Pancreas (tissue), 10 donors: ENCODE measurements at regions not wholly inside any gene's neighbourhood (a gene's known extent, or its start where the extent isn't known, plus 50 kb on each side); places are given as distances from the start of the nearest gene placed in this dataset.

Experiments
- ATAC-seq, 4 donors: fragments of 200-7000 bp; cut with Tn5 transposase; one replicate each; pipeline versions ENCODE4 v1.8.0 to v1.9.1; 2020; ENCODE audit warnings: mild to moderate bottlenecking in 4 of 4, moderate library complexity in 4 of 4
- DNase-seq, 6 donors: peaks; one replicate each; pipeline ENCODE4 v3.0.0-alpha.2; 2020
- FAIRE-seq: peaks from 2 replicates; lab custom pipeline; 2012; peaks lifted over from hg19 to GRCh38; lab: Jason Lieb, UNC
- H3K27ac ChIP-seq, 4 donors: fragments of 200-600 bp; sonication (generic); 1 replicate in 3 of 4; 2 replicates in 1 of 4; pipeline versions ENCODE4 v1.5.0 to v1.8.0; 2020
- H3K27me3 ChIP-seq, 4 donors: fragments of 200-600 bp; one replicate each; pipeline ENCODE4 v1.8.0; 2021
- H3K36me3 ChIP-seq, 3 donors: fragments of 200-600 bp; sonication (generic) in 1 of 3; one replicate each; pipeline versions ENCODE4 v1.5.0 to v1.8.0; 2020 to 2021
- H3K4me1 ChIP-seq, 3 donors: fragments of 200-600 bp; one replicate each; pipeline ENCODE4 v1.8.0; 2021
- H3K4me3 ChIP-seq, 4 donors: fragments of 200-600 bp; sonication (generic) in 2 of 4; one replicate each; pipeline versions ENCODE4 v1.5.0 to v1.8.0; 2020 to 2021
- H3K9me3 ChIP-seq, 4 donors: fragments of 200-600 bp; one replicate each; pipeline ENCODE4 v1.8.0; 2021
- WGBS, 2 donors: extraction: QIAGEN DNeasy Blood & Tissue Kit; methylation state at CpG; one replicate each; pipeline ENCODE4 v1.1.7; 2013; 5-methylcytosine and 5-hydroxymethylcytosine counted together
- intact Hi-C, 3 donors: fragments of 100-400 bp; cut with DNase I; formaldehyde crosslinking; loops; one replicate each; pipeline versions ENCODE4 v1.11.1 to v1.14.2; 2022
- TF ChIP-seq, protein P1 (sequence below), 4 donors: fragments of 200-600 bp; sonication (generic) in 3 of 4; IDR thresholded peaks; one replicate each; pipeline versions ENCODE4 v1.5.0 to v1.8.0; 2021; ENCODE audit warnings: antibody characterized with exemption in 4 of 4
- donor health status: healthy with polysubstance abuse.
- donor health status: DM: no; HTN: no; CAD: no; lungs with moderate emphysema.
- donor health status: DM: no; HTN: no; CAD: no.
- donor health status: control.
- donor health status: control.
- donor health status: Bipolar disorder and iron deficiency.
- donor health status: DM: yes; HTN: yes; CAD: no.
- donor health status: DM: no; HTN: no; CAD: no.
- donor health status: DM: no; HTN: no; CAD: no.
- donor health status: DM: yes; HTN: yes; CAD: no.

DNA sequence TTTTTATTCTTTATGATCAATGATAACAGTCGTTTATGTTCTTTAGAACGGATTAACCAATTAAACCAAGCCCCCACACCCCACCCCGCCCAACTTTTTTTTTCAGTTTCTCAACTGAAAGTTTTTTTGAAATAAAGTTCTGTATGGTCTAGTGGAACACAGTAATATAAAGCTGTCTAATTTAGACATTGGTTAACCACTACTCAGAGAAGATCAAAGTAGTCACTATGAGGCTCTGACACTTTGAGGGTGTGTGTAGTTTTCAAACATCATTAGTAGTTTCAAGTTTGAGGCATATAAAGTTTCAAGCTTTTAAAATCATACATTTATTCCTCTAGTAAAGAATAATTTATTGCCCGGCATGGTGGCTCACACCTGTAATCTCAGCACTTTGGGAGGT lies 413.2 kb downstream of the EFNB2 start:
- no peaks in the 10 kb centered on the region for H3K27me3 ChIP-seq
- no peaks in the 10 kb centered on the region for H3K36me3 ChIP-seq
- no peak overlapping the region for H3K4me3 ChIP-seq
- 78 to 87% methylated on average over 4 of the region's 4 CpGs for WGBS, 2 donors
- ATAC-seq: no peak
- no peak overlapping the region for H3K27ac ChIP-seq
- no peak for DNase-seq
- intact Hi-C loops: no loop called here
- FAIRE-seq: no peak
- no peaks in the 10 kb centered on the region for H3K9me3 ChIP-seq
- H3K4me1 ChIP-seq: no peaks in the 10 kb centered on the region
- TF ChIP-seq, protein P1, sequence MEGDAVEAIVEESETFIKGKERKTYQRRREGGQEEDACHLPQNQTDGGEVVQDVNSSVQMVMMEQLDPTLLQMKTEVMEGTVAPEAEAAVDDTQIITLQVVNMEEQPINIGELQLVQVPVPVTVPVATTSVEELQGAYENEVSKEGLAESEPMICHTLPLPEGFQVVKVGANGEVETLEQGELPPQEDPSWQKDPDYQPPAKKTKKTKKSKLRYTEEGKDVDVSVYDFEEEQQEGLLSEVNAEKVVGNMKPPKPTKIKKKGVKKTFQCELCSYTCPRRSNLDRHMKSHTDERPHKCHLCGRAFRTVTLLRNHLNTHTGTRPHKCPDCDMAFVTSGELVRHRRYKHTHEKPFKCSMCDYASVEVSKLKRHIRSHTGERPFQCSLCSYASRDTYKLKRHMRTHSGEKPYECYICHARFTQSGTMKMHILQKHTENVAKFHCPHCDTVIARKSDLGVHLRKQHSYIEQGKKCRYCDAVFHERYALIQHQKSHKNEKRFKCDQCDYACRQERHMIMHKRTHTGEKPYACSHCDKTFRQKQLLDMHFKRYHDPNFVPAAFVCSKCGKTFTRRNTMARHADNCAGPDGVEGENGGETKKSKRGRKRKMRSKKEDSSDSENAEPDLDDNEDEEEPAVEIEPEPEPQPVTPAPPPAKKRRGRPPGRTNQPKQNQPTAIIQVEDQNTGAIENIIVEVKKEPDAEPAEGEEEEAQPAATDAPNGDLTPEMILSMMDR (IDR thresholded peaks at IDR 0.05): no peak

DNA sequence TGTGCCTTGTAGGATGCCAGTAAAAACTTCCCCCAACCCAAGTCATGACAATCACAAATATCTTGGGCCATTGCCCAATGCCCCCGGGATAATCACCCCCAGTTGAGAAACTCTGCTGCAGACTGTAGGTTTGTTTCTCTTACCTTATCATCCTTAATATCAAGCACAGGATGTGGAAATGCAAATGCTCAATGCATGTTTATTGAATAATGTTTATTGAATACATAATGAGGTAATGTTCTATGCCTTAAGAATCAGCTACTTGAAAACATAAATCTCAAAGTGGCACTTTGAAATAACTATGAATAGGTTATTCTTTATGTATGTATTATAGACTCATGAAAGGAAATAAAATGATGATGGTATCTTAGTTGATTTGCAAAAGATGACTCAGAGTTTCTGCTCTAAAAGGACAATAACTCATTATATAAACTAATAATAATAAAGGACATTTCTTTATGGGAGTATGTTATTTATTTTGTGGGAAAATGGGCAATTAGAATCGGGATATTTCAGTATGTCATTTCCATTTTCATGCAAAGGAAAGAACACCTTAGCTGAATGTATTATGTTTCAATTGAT lies 414.2 kb downstream of the EFNB2 start:
- H3K27me3 ChIP-seq: no peaks in the 10 kb centered on the region
- DNase-seq: no peak
- H3K4me3 ChIP-seq: no peak overlapping the region
- 60 to 62% methylated on average over 2 of the region's 2 CpGs for WGBS, 2 donors
- no peak overlapping the region for H3K27ac ChIP-seq
- no peak for ATAC-seq
- H3K4me1 ChIP-seq: no peaks in the 10 kb centered on the region
- no peaks in the 10 kb centered on the region for H3K9me3 ChIP-seq
- no peak for FAIRE-seq
- intact Hi-C loops: no loop called here
- TF ChIP-seq, protein P1 (IDR thresholded peaks at IDR 0.05): no peak
- H3K36me3 ChIP-seq: no peaks in the 10 kb centered on the region

DNA sequence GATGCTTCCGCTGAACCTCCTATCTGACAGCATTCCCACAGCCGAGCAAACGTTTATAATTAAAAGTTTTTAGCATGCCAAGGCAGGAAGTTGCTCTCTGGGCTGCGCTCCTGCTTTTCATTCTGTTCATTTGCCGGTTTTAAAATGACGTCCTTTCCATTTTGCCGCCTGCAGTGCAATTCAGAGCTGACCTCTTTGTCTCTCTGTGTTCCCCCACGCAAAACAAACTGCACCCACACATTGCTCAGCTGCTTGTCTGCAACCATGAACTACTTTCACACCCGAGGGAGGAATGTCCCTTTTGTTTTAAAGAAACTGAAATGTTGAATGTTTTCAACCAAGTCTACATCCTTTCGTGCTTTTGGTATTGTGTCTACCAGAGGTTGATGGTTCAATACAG lies 416.5 kb downstream of the EFNB2 start:
- H3K4me1 ChIP-seq: no peaks in the 10 kb centered on the region
- no peaks in the 10 kb centered on the region for H3K27me3 ChIP-seq
- no peak overlapping the region for H3K4me3 ChIP-seq
- no peaks in the 10 kb centered on the region for H3K36me3 ChIP-seq
- H3K9me3 ChIP-seq: no peaks in the 10 kb centered on the region
- TF ChIP-seq, protein P1 (IDR thresholded peaks at IDR 0.05): no peak
- ATAC-seq: no peak
- WGBS, 2 donors: 59 to 61% methylated on average over 10 of the region's 10 CpGs
- no peak for FAIRE-seq
- no peak overlapping the region for H3K27ac ChIP-seq
- DNase-seq: no peak
- intact Hi-C loops: no loop called here

DNA sequence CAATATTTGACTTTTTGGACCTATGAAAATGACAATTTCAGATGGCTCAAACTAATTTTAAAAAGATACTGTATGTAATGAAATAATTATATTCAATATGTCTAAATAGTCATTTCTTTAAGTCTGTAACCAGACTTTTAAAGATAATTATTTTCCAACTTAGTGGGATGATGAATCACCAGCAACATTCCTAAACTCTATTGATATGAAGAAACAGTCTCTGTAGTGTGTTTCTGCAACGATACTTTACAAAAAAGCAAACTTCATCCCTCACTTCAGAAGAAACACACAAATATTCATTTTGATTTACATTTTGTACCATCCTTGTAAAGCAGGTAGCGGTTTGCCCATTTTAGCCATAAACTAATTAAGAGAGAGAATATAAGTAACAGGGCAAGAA lies 417.4 kb downstream of the EFNB2 start:
- ATAC-seq (no peak), DNase-seq (no peak), FAIRE-seq (no peak)
- H3K36me3 ChIP-seq: no peaks in the 10 kb centered on the region
- WGBS, 2 donors: 68 to 75% methylated on average over 2 of the region's 2 CpGs
- H3K9me3 ChIP-seq: no peaks in the 10 kb centered on the region
- TF ChIP-seq, protein P1 (IDR thresholded peaks at IDR 0.05): no peak
- no peak overlapping the region for H3K27ac ChIP-seq
- H3K27me3 ChIP-seq: no peaks in the 10 kb centered on the region
- H3K4me3 ChIP-seq: no peak overlapping the region
- no peaks in the 10 kb centered on the region for H3K4me1 ChIP-seq
- intact Hi-C loops: no loop called here

DNA sequence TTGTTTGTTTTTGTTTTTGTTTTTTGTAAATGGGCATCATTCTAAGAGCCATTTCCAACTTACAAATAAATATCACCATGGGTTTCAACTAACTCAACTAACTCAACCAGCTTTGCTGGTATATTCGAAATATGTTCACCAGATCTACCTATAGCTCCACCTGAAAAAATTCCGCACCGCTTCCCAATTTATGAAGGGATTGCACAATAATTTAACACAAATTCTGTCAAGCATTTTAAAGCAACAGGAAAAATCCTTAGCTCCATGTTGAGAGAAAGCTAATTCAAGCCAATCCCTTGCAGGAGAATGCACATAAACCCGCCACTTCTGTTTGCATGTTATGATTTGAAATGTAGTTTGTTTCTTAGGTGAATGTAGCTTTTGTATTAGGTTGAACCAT lies 417.8 kb downstream of the EFNB2 start:
- DNase-seq (no peak), ATAC-seq (no peak), FAIRE-seq (no peak)
- Histone ChIP-seq H3K9me3 (no peaks in the 10 kb centered on the region), H3K4me1 (no peaks in the 10 kb centered on the region), H3K27me3 (no peaks in the 10 kb centered on the region), H3K4me3 (no peak overlapping the region), H3K27ac (no peak overlapping the region), H3K36me3 (no peaks in the 10 kb centered on the region)
- TF ChIP-seq, protein P1 (IDR thresholded peaks at IDR 0.05): no peak
- intact Hi-C loops: no loop called here
- 87 to 94% methylated on average over 4 of the region's 4 CpGs for WGBS, 2 donors
